ENCODE measurements at regions not wholly inside any gene's neighbourhood (a gene's known extent, or its start where the extent isn't known, plus 50 kb on each side); places are given as distances from the start of the nearest gene placed in this dataset.
"Not testable (repeated sequence)": the region's sequence is repeated elsewhere in the genome, so short reads cannot be mapped to it uniquely, and the experiment has no call there.

- not testable (repeated sequence) for DNase-seq
Measured at GRCh38 chr3:106360901-106361300, 492.1 kb upstream of the CBLB start.

GRCh38 chr3:106364477-106364876, 495.7 kb upstream of the CBLB start:
- DNase-seq, result no peak

GRCh38 chr3:106365061-106365691, 496.4 kb upstream of the CBLB start:
- DNase-seq, result no peak

GRCh38 chr3:106366352-106366751, 497.5 kb upstream of the CBLB start:
- DNase-seq, result no peak

GRCh38 chr3:106367496-106367895, 498.7 kb upstream of the CBLB start:
- DNase-seq, result no peak

- no peak for DNase-seq
Measured at GRCh38 chr3:106371221-106371970, 502.6 kb upstream of the CBLB start.

GRCh38 chr3:106371971-106372805, 503.4 kb upstream of the CBLB start:
- no peak for DNase-seq

GRCh38 chr3:106372806-106373190, 504.0 kb upstream of the CBLB start:
- no peak for DNase-seq

GRCh38 chr3:106376016-106376570, 507.3 kb upstream of the CBLB start:
- DNase-seq, result no peak

- DNase-seq, result no peak
Measured at GRCh38 chr3:106379251-106379750, 510.5 kb upstream of the CBLB start.

GRCh38 chr3:106380232-106380631, 511.4 kb upstream of the CBLB start:
- DNase-seq, result no peak

- DNase-seq, result no peak
Measured at GRCh38 chr3:106381286-106381938, 512.6 kb upstream of the CBLB start.

- no peak for DNase-seq
Measured at GRCh38 chr3:106381939-106382335, 513.1 kb upstream of the CBLB start.

GRCh38 chr3:106386050-106386449, 517.2 kb upstream of the CBLB start:
- no peak for DNase-seq

GRCh38 chr3:106392915-106393314, 524.1 kb upstream of the CBLB start:
- no peak for DNase-seq

GRCh38 chr3:106397006-106397405, 528.2 kb upstream of the CBLB start:
- no peak for DNase-seq

- no peak for DNase-seq
Measured at GRCh38 chr3:106398891-106399600, 530.2 kb upstream of the CBLB start.

GRCh38 chr3:106399761-106400160, 530.9 kb upstream of the CBLB start:
- no peak for DNase-seq

GRCh38 chr3:106401666-106402490, 533.1 kb upstream of the CBLB start:
- DNase-seq, result no peak

GRCh38 chr3:106403371-106404145, 534.7 kb upstream of the CBLB start:
- no peak for DNase-seq

All from GOT3 (cell line).